AG04450 (cell line): ENCODE measurements at regions not wholly inside any gene's neighbourhood (a gene's known extent, or its start where the extent isn't known, plus 50 kb on each side); places are given as distances from the start of the nearest gene placed in this dataset.
"Not testable (repeated sequence)": the region's sequence is repeated elsewhere in the genome, so short reads cannot be mapped to it uniquely, and the experiment has no call there.

Experiments
- CTCF ChIA-PET: fragments of 300-600, 350-600 bp; formaldehyde crosslinking; extraction: SDS; loops from one replicate; lab custom pipeline; 2022; ENCODE audit warnings: antibody characterized with exemption, inconsistent platforms; lab: Charles Lee
- POLR2A ChIA-PET: fragments of 350-600 bp; formaldehyde crosslinking; extraction: SDS; loops from one replicate; lab custom pipeline; 2021; ENCODE audit warnings: antibody characterized with exemption, inconsistent platforms; lab: Yijun Ruan, JAX
- DNase-seq: peaks from one replicate; pipeline ENCODE4 v3.0.0-alpha.2; 2011; ENCODE audit warnings: low read depth, low spot score
- H3K27ac ChIP-seq: one replicate; pipeline ENCODE4 v1.5.1; 2012; ENCODE audit warnings: low read depth, low read length, control low read depth
- H3K27me3 ChIP-seq: one replicate; pipeline ENCODE4 v1.6.0; 2012; ENCODE audit warnings: low read length; ENCODE audit not compliant: control insufficient read depth, insufficient read depth
- H3K4me3 ChIP-seq: 2 replicates; pipeline ENCODE4 v1.5.1; 2011; ENCODE audit warnings: mild to moderate bottlenecking, low read depth, low read length, control low read depth
- H3K9me3 ChIP-seq: 2 replicates; pipeline ENCODE4 v1.5.1; 2012; ENCODE audit warnings: low read length; ENCODE audit not compliant: control insufficient read depth, insufficient read depth
- TF ChIP-seq, protein P1 (sequence below): IDR thresholded peaks from 2 replicates; pipeline ENCODE4 v1.5.1; 2011; ENCODE audit warnings: low read depth, low read length, control low read depth, inconsistent platforms

DNA sequence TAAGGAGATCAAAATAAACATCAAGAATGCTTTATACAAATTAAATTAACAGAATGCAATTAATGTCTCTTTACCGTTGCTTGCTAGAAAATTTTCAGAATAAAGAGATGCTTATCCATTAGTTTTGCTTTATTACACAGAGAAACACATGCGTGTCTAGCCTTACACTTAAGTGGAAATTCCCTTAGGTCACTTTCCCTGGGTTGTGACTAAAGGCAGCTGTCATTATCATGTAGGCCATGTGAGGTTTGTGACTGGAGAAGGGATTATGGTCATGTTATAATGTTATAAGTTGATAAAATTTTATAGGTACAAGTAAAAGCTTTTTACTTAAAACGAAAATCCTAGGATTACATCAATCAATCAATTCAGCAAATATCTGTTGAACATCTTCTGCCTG, 121.0 kb downstream of the KCNRG start:
- POLR2A ChIA-PET, result no interaction called here
- Histone ChIP-seq H3K27ac (no peak overlapping the region), H3K27me3 (peaks cover 38% of the 10 kb centered on the region), H3K4me3 (no peak overlapping the region), H3K9me3 (peaks cover 23% of the 10 kb centered on the region)
- TF ChIP-seq, protein P1, sequence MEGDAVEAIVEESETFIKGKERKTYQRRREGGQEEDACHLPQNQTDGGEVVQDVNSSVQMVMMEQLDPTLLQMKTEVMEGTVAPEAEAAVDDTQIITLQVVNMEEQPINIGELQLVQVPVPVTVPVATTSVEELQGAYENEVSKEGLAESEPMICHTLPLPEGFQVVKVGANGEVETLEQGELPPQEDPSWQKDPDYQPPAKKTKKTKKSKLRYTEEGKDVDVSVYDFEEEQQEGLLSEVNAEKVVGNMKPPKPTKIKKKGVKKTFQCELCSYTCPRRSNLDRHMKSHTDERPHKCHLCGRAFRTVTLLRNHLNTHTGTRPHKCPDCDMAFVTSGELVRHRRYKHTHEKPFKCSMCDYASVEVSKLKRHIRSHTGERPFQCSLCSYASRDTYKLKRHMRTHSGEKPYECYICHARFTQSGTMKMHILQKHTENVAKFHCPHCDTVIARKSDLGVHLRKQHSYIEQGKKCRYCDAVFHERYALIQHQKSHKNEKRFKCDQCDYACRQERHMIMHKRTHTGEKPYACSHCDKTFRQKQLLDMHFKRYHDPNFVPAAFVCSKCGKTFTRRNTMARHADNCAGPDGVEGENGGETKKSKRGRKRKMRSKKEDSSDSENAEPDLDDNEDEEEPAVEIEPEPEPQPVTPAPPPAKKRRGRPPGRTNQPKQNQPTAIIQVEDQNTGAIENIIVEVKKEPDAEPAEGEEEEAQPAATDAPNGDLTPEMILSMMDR, result no peak
- DNase-seq, result no peak
- CTCF ChIA-PET, result no interaction called here

DNA sequence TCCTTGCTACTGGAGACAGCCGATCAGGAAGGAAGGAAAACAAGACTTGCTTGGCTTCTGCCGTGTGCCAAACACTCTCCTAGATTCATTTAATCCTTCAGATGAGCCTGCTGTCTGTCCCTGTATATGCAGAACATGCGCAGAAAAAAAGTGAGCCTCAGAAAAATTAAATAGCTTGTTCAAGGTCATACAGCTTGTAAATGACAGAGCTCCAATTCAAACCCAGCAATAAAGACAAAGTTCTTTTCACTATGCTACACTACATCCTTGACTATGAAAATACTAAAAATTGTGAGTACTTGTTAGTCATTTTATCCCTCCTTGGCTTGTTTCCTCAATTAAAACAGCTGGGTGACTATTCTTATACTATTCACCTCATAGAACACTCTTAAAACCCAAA, 121.4 kb downstream of the KCNRG start:
- H3K9me3 ChIP-seq, result peaks cover 23% of the 10 kb centered on the region
- ChIA-PET POLR2A (no interaction called here), CTCF (interaction anchor here (0.6 kb wide), 1 partner anchor 25 kb away, joined by 3 read pairs; no protein-coding TSS in a partner anchor)
- H3K27me3 ChIP-seq, result peaks cover 33% of the 10 kb centered on the region
- no peak overlapping the region for H3K27ac ChIP-seq
- no peak for DNase-seq
- H3K4me3 ChIP-seq, result no peak overlapping the region
- TF ChIP-seq, protein P1, result no peak

GRCh38 chr13:50139435-50139934, 124.2 kb downstream of the KCNRG start:
- CTCF ChIA-PET, POLR2A ChIA-PET: not testable (repeated sequence)

GRCh38 chr13:50140153-50140552, 124.9 kb downstream of the KCNRG start:
- H3K27ac ChIP-seq, result no peak overlapping the region

More at GRCh38 chr13:50139435-50139934, 124.2 kb downstream of the KCNRG start:
- not testable (repeated sequence) for DNase-seq, H3K27ac ChIP-seq, H3K9me3 ChIP-seq, H3K4me3 ChIP-seq, H3K27me3 ChIP-seq

DNA sequence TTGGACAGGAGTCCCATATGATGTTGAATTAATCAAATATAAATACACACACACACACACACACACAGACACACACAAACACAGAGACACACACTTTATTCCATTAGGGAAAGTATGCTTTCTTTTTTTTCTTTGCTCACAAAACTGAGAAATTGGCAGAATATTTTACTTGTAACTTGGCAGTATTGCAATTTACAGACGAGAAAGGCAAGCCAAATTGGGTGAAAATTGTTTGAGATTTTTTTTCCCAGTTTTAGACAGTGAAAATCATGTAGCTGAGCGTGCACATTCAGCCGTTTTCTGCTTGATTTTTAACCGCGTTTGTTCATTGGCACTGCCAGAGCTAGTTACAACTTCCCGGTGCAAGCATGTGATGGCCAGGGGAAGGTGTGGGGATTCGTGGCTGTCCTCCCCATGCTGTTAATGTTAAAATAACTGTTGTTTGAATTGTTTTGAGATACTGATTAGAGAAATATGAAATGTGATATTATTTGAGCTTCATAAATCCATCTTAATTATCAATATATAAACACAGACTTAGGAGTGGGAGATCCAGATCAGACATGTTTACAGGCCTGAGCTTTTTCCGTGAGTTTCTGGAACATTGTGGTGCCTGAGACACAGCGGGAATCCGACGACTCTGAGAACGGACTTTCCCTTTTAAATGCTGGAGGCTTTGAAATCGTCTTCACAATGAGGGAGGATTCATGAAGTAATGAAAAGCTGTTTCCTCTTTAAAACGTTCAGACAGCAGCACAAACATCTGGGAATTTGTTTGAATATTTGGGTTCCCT, 125.5 kb downstream of the KCNRG start:
- ChIA-PET CTCF (interaction anchor here (0.7 to 1.4 kb wide), 3 partner anchors 9 to 660 kb away, joined by 3 to 7 read pairs (median 3); no protein-coding TSS in a partner anchor), POLR2A (no interaction called here)
- DNase-seq, result no peak
- Histone ChIP-seq H3K27me3 (peaks cover 7% of the 10 kb centered on the region), H3K9me3 (no peaks in the 10 kb centered on the region), H3K4me3 (no peak overlapping the region), H3K27ac (no peak overlapping the region)
- TF ChIP-seq, protein P1, result no peak

More at GRCh38 chr13:50140153-50140552, 124.9 kb downstream of the KCNRG start:
- CTCF ChIA-PET, result no interaction called here
- Histone ChIP-seq H3K4me3 (no peak overlapping the region), H3K27me3 (peaks cover 7% of the 10 kb centered on the region), H3K9me3 (no peaks in the 10 kb centered on the region)
- TF ChIP-seq, protein P1, result no peak
- no peak for DNase-seq
- POLR2A ChIA-PET, result no interaction called here
